Adrenal gland (tissue), 9 donors: ENCODE measurements at regions not wholly inside any gene's neighbourhood (a gene's known extent, or its start where the extent isn't known, plus 50 kb on each side); places are given as distances from the start of the nearest gene placed in this dataset.

Source experiments
- DNase-seq, 7 donors: peaks; one replicate each; pipeline ENCODE4 v3.0.0-alpha.2; 2019 to 2020
- H3K27ac ChIP-seq, 5 donors: fragments of 200-600 bp; sonication (generic) in 4 of 5; 1 replicate in 3 of 5; 2 replicates in 2 of 5; pipeline versions ENCODE4 v1.5.1 to v1.8.0; 2016 to 2020; ENCODE audit warnings: mild to moderate bottlenecking in 1 of 5
- H3K27me3 ChIP-seq: fragments of 200-600 bp; 2 replicates; pipeline ENCODE4 v1.8.0; 2021
- H3K36me3 ChIP-seq, 2 donors: fragments of 200-600 bp; replicated peaks in 1 of 2; 1 replicate in 1 of 2; 2 replicates in 1 of 2; pipeline versions ENCODE4 v1.5.1 to v1.8.0; 2018 to 2022
- H3K4me1 ChIP-seq, 2 donors: fragments of 200-600 bp; replicated peaks in 1 of 2; 1 replicate in 1 of 2; 2 replicates in 1 of 2; pipeline versions ENCODE4 v1.5.1 to v1.8.0; 2018 to 2021
- H3K4me3 ChIP-seq, 4 donors: fragments of 200-600 bp; sonication (generic) in 3 of 4; one replicate each; pipeline ENCODE4 v1.5.1; 2016 to 2018
- H3K9me3 ChIP-seq, 3 donors: fragments of 200-600 bp; sonication (generic) in 1 of 3; replicated peaks in 1 of 3; 1 replicate in 2 of 3; 2 replicates in 1 of 3; pipeline versions ENCODE4 v1.5.1 to v1.8.0; 2016 to 2021
- CTCF ChIP-seq, 6 experiments: fragments of 450-650 bp in 4 of 6; fragments of 200-600 bp in 2 of 6; sonication (generic) in 1 of 6; IDR thresholded peaks; 1 replicate in 5 of 6; 2 replicates in 1 of 6; pipeline versions ENCODE4 v1.5.1 to v1.8.0; 2016 to 2021; ENCODE audit warnings: antibody characterized with exemption in 6 of 6, mild to moderate bottlenecking in 2 of 6, moderate library complexity in 1 of 6
- POLR2A ChIP-seq, 2 donors: fragments of 450-650 bp; IDR thresholded peaks; one replicate each; pipeline ENCODE4 v1.6.1; 2017; ENCODE audit warnings: antibody characterized with exemption in 2 of 2, mild to moderate bottlenecking in 2 of 2, moderate library complexity in 1 of 2
- WGBS, 4 donors: extraction: QIAGEN DNeasy Blood & Tissue Kit in 2 of 4; methylation state at CpG; one replicate each; pipeline versions ENCODE4 v1.1.5 to v1.1.7; 2013 to 2017; 5-methylcytosine and 5-hydroxymethylcytosine counted together
- intact Hi-C, 2 donors: fragments of 100-400 bp; cut with DNase I; formaldehyde crosslinking; loops; one replicate each; pipeline versions ENCODE4 v1.14.1 to v1.15.0; 2022 to 2023
- donor health status: healthy with polysubstance abuse.
- donor health status: Bipolar disorder and iron deficiency.
- donor health status: DM: yes; HTN: yes; CAD: no.
- donor health status: DM: no; HTN: no; CAD: no.
- donor health status: DM: no; HTN: no; CAD: no.

GRCh38 chr2:43038696-43039094 is 187.7 kb downstream of the ZFP36L2 start:
- H3K27ac ChIP-seq, result peak overlapping the region in 1 of 5 donors; percentile 51
- no peaks in the 10 kb centered on the region for H3K27me3 ChIP-seq
- H3K36me3 ChIP-seq, result no peaks in the 10 kb centered on the region
- DNase-seq, result no peak
- WGBS, 4 donors, result 87 to 91% (median 90%) methylated on average over 4 to 12 of the region's 12 CpGs
- intact Hi-C loops, result no loop called here
- TF ChIP-seq POLR2A (IDR thresholded peaks at IDR 0.05) (no peak), CTCF (IDR thresholded peaks at IDR 0.05) (no peak)
- no peak overlapping the region for H3K4me3 ChIP-seq
- no peaks in the 10 kb centered on the region for H3K9me3 ChIP-seq
- peaks cover 10 to 20% of the 10 kb centered on the region in 2 donors for H3K4me1 ChIP-seq

GRCh38 chr2:43038034-43038695 is 188.2 kb downstream of the ZFP36L2 start:
- Histone ChIP-seq H3K27me3 (no peaks in the 10 kb centered on the region), H3K4me3 (no peak overlapping the region), H3K36me3 (no peaks in the 10 kb centered on the region), H3K4me1 (peaks cover 10 to 20% of the 10 kb centered on the region in 2 donors), H3K27ac (peak overlapping the region in 1 of 5 donors; percentile 51), H3K9me3 (no peaks in the 10 kb centered on the region)
- intact Hi-C loops, result no loop called here
- DNase-seq, result peak in 2 of 7 donors; percentile 14 to 42
- WGBS, 4 donors, result 37 to 40% (median 39%) methylated on average over 8 to 9 of the region's 9 CpGs
- TF ChIP-seq CTCF (IDR thresholded peaks at IDR 0.05) (no peak), POLR2A (IDR thresholded peaks at IDR 0.05) (no peak)

GRCh38 chr2:43035922-43036321 is 190.5 kb downstream of the ZFP36L2 start:
- intact Hi-C loops, result no loop called here
- 94 to 98% (median 95%) methylated on average over 4 of the region's 4 CpGs for WGBS, 4 donors
- Histone ChIP-seq H3K27ac (no peak overlapping the region), H3K9me3 (no peaks in the 10 kb centered on the region), H3K27me3 (no peaks in the 10 kb centered on the region), H3K4me3 (no peak overlapping the region), H3K36me3 (no peaks in the 10 kb centered on the region), H3K4me1 (peaks cover 10 to 25% of the 10 kb centered on the region in 2 donors)
- no peak for DNase-seq
- no peak for TF ChIP-seq CTCF (IDR thresholded peaks at IDR 0.05)
- no peak for TF ChIP-seq POLR2A (IDR thresholded peaks at IDR 0.05)

GRCh38 chr2:43034921-43035320 is 191.5 kb downstream of the ZFP36L2 start:
- Histone ChIP-seq H3K9me3 (no peaks in the 10 kb centered on the region), H3K27ac (no peak overlapping the region), H3K4me3 (no peak overlapping the region), H3K36me3 (no peaks in the 10 kb centered on the region), H3K4me1 (peaks cover 10 to 25% of the 10 kb centered on the region in 2 donors), H3K27me3 (no peaks in the 10 kb centered on the region)
- TF ChIP-seq POLR2A (IDR thresholded peaks at IDR 0.05) (no peak), CTCF (IDR thresholded peaks at IDR 0.05) (no peak)
- DNase-seq, result no peak
- intact Hi-C loops, result no loop called here
- WGBS, 4 donors, result 89 to 95% (median 93%) methylated on average over 7 of the region's 7 CpGs
